OCI-LY7 (cell line): ENCODE measurements at regions not wholly inside any gene's neighbourhood (a gene's known extent, or its start where the extent isn't known, plus 50 kb on each side); places are given as distances from the start of the nearest gene placed in this dataset.

Source experiments
- CTCF ChIP-seq: fragments of 200-600 bp; sonication (generic); conservative IDR thresholded peaks from 2 replicates; pipeline ENCODE4 v1.5.1; 2014; ENCODE audit warnings: mild to moderate bottlenecking, antibody characterized with exemption, low read length, moderate library complexity, mixed read lengths
- EZH2phosphoT487 ChIP-seq: fragments of 200-600 bp; sonication (generic); IDR thresholded peaks from 2 replicates; pipeline ENCODE4 v1.6.1; 2018; ENCODE audit warnings: low read depth, borderline replicate concordance, mild to moderate bottlenecking, mixed run types, antibody characterized with exemption, low read length, moderate library complexity, mixed read lengths

- TF ChIP-seq CTCF, result no peak
- TF ChIP-seq EZH2phosphoT487, result no peak
Observed at GRCh38 chr22:22069450-22070370, 87.1 kb upstream of the TOP3B start.
